Subcutaneous abdominal adipose tissue (tissue), 5 donors: ENCODE measurements at regions not wholly inside any gene's neighbourhood (a gene's known extent, or its start where the extent isn't known, plus 50 kb on each side); places are given as distances from the start of the nearest gene placed in this dataset.

Experiments
- H3K27ac ChIP-seq: one replicate; pipeline ENCODE4 v1.7.0; 2013; ENCODE audit warnings: low read depth, mild to moderate bottlenecking, inconsistent platforms, low read length, moderate library complexity
- H3K27me3 ChIP-seq, 5 donors: one replicate each; pipeline ENCODE4 v1.7.0; 2013; ENCODE audit warnings: low read length in 5 of 5, inconsistent platforms in 1 of 5; ENCODE audit not compliant: control insufficient read depth in 5 of 5, insufficient read depth in 4 of 5
- H3K36me3 ChIP-seq, 5 donors: one replicate each; pipeline ENCODE4 v1.7.0; 2013; ENCODE audit warnings: low read length in 5 of 5; ENCODE audit not compliant: control insufficient read depth in 5 of 5, insufficient read depth in 5 of 5
- H3K4me1 ChIP-seq, 5 donors: one replicate each; pipeline ENCODE4 v1.7.0; 2013; ENCODE audit warnings: low read length in 5 of 5, mild to moderate bottlenecking in 3 of 5, moderate library complexity in 1 of 5; ENCODE audit not compliant: control insufficient read depth in 5 of 5, insufficient read depth in 5 of 5
- H3K4me3 ChIP-seq, 5 donors: one replicate each; pipeline ENCODE4 v1.7.0; 2013; ENCODE audit warnings: low read length in 5 of 5, low read depth in 1 of 5
- H3K9ac ChIP-seq, 5 donors: one replicate each; pipeline ENCODE4 v1.7.0; 2013; ENCODE audit warnings: low read length in 5 of 5, mild to moderate bottlenecking in 4 of 5, moderate library complexity in 3 of 5
- H3K9me3 ChIP-seq, 5 donors: one replicate each; pipeline ENCODE4 v1.7.0; 2013; ENCODE audit warnings: low read length in 5 of 5; ENCODE audit not compliant: control insufficient read depth in 5 of 5
- donor health status: healthy.
- donor health status: healthy.
- donor health status: healthy.
- donor health status: healthy.
- donor health status: healthy.

- Histone ChIP-seq H3K4me3 (no peak overlapping the region), H3K9me3 (no peaks in the 10 kb centered on the region), H3K4me1 (peaks cover 0 to 23% (median 19%) of the 10 kb centered on the region in 5 donors), H3K27ac (no peak overlapping the region), H3K9ac (no peak overlapping the region), H3K27me3 (no peaks in the 10 kb centered on the region), H3K36me3 (no peaks in the 10 kb centered on the region)
Measured at GRCh38 chr1:56146449-56146848, 432.9 kb downstream of the PLPP3 start.

DNA sequence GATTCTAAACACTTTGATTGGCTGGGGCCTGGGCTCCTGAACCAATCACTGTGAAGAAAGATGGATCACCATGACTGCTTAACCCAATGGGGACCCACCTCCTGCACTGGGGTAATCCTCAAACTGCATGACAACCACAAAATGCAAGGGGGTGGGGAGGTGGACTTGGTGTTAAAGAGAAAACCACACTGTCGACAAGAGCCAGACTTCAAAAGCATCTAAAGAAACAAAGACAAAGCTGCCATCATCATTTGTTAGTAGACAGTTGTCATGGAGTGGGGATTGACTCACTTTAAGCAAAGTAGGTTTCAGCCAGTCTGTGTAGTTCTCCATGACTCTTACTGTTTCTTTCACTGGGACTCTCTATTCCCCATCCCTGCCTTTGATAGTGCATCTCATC lies 433.8 kb downstream of the PLPP3 start:
- Histone ChIP-seq H3K4me1 (peaks cover 0 to 20% (median 15%) of the 10 kb centered on the region in 5 donors), H3K9ac (no peak overlapping the region), H3K36me3 (no peaks in the 10 kb centered on the region), H3K27ac (no peak overlapping the region), H3K27me3 (no peaks in the 10 kb centered on the region), H3K9me3 (no peaks in the 10 kb centered on the region), H3K4me3 (no peak overlapping the region)

- H3K4me3 ChIP-seq: no peak overlapping the region
- no peak overlapping the region for H3K9ac ChIP-seq
- H3K27me3 ChIP-seq: no peaks in the 10 kb centered on the region
- peaks cover 0 to 14% (median 9%) of the 10 kb centered on the region in 5 donors for H3K4me1 ChIP-seq
- H3K36me3 ChIP-seq: no peaks in the 10 kb centered on the region
- H3K9me3 ChIP-seq: no peaks in the 10 kb centered on the region
- no peak overlapping the region for H3K27ac ChIP-seq
Measured at GRCh38 chr1:56142301-56142700, 437.1 kb downstream of the PLPP3 start.

DNA sequence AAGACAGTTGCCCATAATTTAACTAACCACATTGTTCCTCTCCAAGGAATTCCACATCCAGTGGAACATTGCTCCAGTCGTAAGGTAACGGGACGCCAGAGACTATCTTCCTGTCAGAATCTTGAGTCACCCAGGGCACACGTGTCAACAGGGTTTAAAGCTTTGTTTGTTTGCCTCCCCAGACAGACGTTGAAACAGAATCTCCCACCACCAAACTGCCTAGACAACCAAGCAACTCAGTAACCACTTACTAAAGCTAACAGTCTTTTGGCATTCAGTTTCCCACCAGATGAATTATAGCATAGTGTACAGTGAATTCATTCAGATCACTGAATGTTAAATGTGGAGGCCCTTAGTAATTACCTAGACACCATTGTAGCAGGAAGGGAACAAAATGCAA lies 439.5 kb downstream of the PLPP3 start:
- Histone ChIP-seq H3K4me3 (no peak overlapping the region), H3K27me3 (no peaks in the 10 kb centered on the region), H3K27ac (no peak overlapping the region), H3K9me3 (no peaks in the 10 kb centered on the region), H3K9ac (no peak overlapping the region), H3K4me1 (no peaks in the 10 kb centered on the region), H3K36me3 (no peaks in the 10 kb centered on the region)

DNA sequence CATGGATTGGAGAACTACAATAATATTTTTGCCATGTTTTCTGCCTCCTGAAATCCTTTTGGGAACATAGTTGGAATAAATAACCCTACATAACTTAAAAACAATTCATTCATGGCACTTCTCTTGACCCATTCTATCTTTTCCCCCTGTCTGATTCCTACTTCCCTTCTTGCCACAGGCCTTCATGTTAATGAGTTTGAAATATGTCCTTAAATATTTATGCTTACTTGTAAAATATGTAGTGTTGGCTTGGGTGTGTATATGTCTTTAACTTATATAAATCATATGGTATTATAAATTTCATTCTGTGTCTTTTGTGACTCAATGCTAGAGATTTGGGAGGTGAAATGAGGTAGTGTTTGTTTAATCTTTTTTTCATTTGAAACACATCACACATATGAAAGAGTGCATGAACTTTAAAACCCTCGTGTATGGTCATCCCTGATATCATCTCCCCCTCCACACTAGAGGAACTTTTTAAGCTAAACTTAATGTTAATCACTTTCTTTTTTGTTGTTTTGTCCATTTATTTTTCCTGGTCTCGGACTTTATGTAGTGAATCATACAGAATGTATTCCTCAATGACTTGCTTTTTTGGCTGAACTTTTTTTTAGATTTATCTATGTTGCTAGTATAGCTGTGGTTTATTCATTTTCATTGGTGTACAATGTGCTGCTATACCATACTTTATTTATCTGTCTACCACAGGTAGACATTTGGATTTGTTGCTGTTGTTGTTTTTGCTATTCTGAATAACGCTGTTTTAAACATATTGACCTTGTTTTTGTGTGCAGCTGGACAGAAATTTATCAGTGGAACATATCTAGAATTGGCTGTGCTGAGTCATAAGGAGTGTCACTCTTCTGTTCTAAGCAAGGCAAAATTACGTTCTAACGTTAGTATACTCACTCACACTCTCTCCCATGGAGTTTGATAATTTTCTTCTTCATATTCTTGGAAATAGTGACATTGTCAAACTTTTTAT lies 441.6 kb downstream of the PLPP3 start:
- Histone ChIP-seq H3K27me3 (no peaks in the 10 kb centered on the region), H3K4me3 (no peak overlapping the region), H3K36me3 (no peaks in the 10 kb centered on the region), H3K27ac (no peak overlapping the region), H3K4me1 (peaks cover 0 to 6% (median 0%) of the 10 kb centered on the region in 5 donors), H3K9ac (no peak overlapping the region), H3K9me3 (no peaks in the 10 kb centered on the region)

- no peak overlapping the region for H3K27ac ChIP-seq
Measured at GRCh38 chr1:56137090-56137489, 442.3 kb downstream of the PLPP3 start.

DNA sequence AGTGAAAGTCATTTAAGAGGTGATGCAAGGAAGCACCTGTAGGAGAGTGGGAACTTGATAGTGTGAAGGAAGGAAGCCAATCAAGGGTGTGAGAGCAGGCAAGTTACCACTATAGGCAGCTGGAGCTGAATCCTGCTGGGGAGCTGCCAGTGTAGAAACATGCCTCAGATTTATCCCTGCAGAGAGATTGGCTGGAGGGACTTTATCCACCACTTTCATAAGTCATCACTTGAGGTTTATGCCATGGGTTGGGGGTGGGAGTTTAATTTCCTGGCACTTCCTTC lies 443.6 kb downstream of the PLPP3 start:
- Histone ChIP-seq H3K4me3 (no peak overlapping the region), H3K27ac (no peak overlapping the region), H3K4me1 (peaks cover 0 to 11% (median 0%) of the 10 kb centered on the region in 5 donors), H3K36me3 (no peaks in the 10 kb centered on the region), H3K9me3 (no peaks in the 10 kb centered on the region), H3K9ac (no peak overlapping the region), H3K27me3 (no peaks in the 10 kb centered on the region)

More at GRCh38 chr1:56137090-56137489, 442.3 kb downstream of the PLPP3 start:
- Histone ChIP-seq H3K4me1 (peaks cover 0 to 11% (median 0%) of the 10 kb centered on the region in 5 donors), H3K36me3 (no peaks in the 10 kb centered on the region), H3K9me3 (no peaks in the 10 kb centered on the region), H3K27me3 (no peaks in the 10 kb centered on the region), H3K4me3 (no peak overlapping the region), H3K9ac (no peak overlapping the region)

DNA sequence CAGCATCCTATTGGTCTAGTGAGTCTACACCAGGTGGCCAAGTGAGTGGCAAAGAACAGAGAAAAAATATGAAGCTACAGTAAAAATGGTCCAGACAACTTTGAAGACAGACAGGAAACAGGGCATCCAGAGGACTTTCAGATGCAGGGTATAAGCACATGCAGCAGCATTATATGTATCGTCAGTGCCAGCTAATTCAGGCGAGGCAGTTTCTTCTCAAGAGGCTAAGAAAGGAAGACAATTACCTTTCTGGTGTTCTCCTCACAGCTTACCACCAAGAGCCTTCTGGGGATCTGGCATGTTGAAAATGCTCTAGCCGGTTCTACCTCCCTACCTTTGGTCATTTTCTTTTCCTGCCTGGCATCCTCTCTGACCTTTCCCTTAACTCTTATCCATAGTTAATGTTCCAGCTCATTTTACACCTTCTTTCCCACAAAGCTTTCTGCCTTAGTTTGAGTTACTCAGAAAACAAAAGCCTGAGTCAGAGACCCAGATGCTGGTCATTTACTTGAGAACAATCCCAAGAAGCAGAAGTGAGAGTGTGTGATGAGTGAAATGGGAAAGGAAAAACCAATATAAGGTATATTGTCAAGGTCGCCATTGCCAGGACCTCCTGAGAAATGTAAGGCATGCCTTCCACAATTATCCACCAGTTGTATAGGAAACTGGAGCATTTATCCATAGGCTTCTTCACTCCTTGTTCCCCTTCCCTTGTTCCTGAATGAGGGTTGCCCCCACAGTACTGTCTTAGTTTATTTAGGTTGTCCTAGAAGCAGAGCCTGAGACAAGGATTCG lies 444.1 kb downstream of the PLPP3 start:
- Histone ChIP-seq H3K4me1 (peaks cover 0 to 11% (median 0%) of the 10 kb centered on the region in 5 donors), H3K9me3 (no peaks in the 10 kb centered on the region), H3K36me3 (no peaks in the 10 kb centered on the region), H3K4me3 (no peak overlapping the region), H3K9ac (no peak overlapping the region), H3K27ac (no peak overlapping the region), H3K27me3 (no peaks in the 10 kb centered on the region)

DNA sequence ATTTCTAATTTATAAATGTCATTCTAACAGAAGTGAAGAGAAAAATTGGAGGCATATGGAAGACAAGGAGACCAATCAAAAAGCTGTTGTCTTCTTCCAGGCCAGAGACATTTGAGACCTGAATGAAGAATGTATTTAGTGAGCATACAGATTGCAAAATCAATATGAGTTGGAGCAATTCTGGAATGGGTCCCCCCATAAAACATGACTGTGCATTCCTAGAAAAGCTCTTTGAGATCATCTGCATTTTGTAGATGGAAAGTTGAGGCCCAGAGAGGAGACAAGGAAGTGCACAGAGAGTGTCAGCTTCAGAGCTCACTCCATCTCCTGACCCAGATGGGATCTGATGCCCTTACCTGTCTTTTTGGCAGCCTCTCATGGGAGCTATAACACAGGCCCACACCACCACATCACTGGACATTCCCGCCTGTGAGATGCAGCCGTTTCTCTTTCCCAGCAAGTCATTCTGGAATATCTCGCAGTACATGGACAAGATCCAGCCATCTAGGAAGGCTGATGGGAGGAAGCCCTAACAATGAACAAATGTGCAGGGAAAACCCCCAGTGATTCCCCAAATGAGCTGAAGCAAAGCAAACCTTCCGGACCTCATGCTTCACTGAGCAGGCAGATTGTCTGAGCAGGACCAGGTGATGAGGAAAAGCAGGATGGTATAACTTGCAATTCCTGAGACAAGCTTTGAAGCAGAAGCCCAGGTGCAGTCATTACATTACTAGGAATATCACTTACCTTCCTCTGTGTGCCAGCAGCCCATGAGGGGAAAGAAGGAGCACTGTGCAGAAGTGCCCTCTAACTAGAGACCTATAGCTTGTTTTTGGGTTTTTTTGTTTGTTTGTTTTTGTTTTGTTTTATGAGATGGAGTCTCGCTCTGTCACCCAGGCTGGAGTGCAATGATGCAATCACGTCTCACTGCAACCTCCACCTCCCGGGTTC lies 445.6 kb downstream of the PLPP3 start:
- Histone ChIP-seq H3K27me3 (no peaks in the 10 kb centered on the region), H3K4me3 (no peak overlapping the region), H3K36me3 (no peaks in the 10 kb centered on the region), H3K9ac (no peak overlapping the region), H3K4me1 (peaks cover 0 to 11% (median 0%) of the 10 kb centered on the region in 5 donors), H3K9me3 (no peaks in the 10 kb centered on the region), H3K27ac (no peak overlapping the region)
